Umbilical cord (tissue), 1 donor: ENCODE measurements at regions not wholly inside any gene's neighbourhood (a gene's known extent, or its start where the extent isn't known, plus 50 kb on each side); places are given as distances from the start of the nearest gene placed in this dataset.

Experiments
- DNase-seq: peaks from one replicate; pipeline ENCODE4 v3.0.0-alpha.2; 2015; ENCODE audit warnings: low spot score

- DNase-seq: no peak
Measured at GRCh38 chr17:31588034-31588433, 196.6 kb downstream of the RAB11FIP4 start.
